ENCODE measurements at regions not wholly inside any gene's neighbourhood (a gene's known extent, or its start where the extent isn't known, plus 50 kb on each side); places are given as distances from the start of the nearest gene placed in this dataset.

DNA sequence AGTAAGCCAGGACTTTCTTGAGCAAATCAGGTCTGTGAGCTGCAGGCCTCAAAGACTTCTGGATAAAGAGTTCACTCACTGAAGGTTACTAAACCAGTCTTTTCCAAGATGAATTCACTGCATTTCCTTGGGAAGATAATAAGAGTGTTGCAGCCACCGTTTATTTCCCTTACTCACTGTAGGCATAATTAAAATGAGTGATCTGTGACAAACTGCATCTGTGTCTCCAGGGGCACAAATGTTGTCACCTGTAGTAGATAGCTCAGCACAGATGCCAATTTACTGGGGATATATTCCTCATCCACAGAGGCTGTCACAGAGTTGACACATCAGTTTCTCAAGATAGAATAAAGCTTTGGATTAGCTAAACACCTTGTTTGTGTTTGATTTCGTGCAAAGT is 580.2 kb downstream of the SPRY1 start:
- Mint-ChIP-seq H3K9me3 (peaks cover 1% of the 10 kb centered on the region), H3K4me3 (no peak overlapping the region), H3K4me1 (ENCODE audit: low read depth) (no peaks in the 10 kb centered on the region), H3K36me3 (ENCODE audit: low read depth) (no peaks in the 10 kb centered on the region), H3K27ac (no peak overlapping the region), H3K27me3 (no peaks in the 10 kb centered on the region)

DNA sequence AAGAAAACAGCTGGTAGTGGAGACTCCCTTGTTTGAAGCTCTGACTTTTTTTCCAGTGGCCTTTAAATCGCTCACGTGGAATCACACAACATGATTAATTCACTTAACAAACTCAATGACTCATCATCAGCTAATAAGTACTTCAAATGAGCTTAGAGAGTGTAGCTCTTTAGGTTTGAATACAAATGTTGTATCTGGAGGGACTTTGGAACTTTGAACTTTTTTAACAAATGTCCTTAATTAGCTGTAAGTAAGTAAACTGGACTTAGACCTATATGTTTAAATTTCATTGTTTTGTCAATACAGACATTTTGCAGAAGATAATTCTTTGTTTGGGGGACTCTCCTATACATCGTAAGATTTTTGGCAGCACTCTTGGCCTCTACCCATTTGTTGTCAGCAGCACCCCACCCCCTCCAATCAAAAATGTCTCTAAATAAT is 581.1 kb downstream of the SPRY1 start:
- Mint-ChIP-seq H3K4me1 (ENCODE audit: low read depth) (no peaks in the 10 kb centered on the region), H3K27me3 (no peaks in the 10 kb centered on the region), H3K27ac (no peak overlapping the region), H3K9me3 (no peaks in the 10 kb centered on the region), H3K4me3 (no peak overlapping the region), H3K36me3 (ENCODE audit: low read depth) (no peaks in the 10 kb centered on the region)

- H3K4me3 Mint-ChIP-seq, result no peak overlapping the region
- no peaks in the 10 kb centered on the region for H3K36me3 Mint-ChIP-seq (ENCODE audit: low read depth)
- no peaks in the 10 kb centered on the region for H3K4me1 Mint-ChIP-seq (ENCODE audit: low read depth)
- no peak overlapping the region for H3K27ac Mint-ChIP-seq
- no peaks in the 10 kb centered on the region for H3K27me3 Mint-ChIP-seq
- H3K9me3 Mint-ChIP-seq, result no peaks in the 10 kb centered on the region
These were observed 582.0 kb downstream of the SPRY1 start for GRCh38 chr4:123978637-123979036.

GRCh38 chr4:123980736-123981300 is 584.2 kb downstream of the SPRY1 start:
- H3K27me3 Mint-ChIP-seq, result no peaks in the 10 kb centered on the region
- H3K9me3 Mint-ChIP-seq, result no peaks in the 10 kb centered on the region
- no peak overlapping the region for H3K27ac Mint-ChIP-seq
- no peaks in the 10 kb centered on the region for H3K4me1 Mint-ChIP-seq (ENCODE audit: low read depth)
- H3K36me3 Mint-ChIP-seq (ENCODE audit: low read depth), result no peaks in the 10 kb centered on the region
- H3K4me3 Mint-ChIP-seq, result no peak overlapping the region

DNA sequence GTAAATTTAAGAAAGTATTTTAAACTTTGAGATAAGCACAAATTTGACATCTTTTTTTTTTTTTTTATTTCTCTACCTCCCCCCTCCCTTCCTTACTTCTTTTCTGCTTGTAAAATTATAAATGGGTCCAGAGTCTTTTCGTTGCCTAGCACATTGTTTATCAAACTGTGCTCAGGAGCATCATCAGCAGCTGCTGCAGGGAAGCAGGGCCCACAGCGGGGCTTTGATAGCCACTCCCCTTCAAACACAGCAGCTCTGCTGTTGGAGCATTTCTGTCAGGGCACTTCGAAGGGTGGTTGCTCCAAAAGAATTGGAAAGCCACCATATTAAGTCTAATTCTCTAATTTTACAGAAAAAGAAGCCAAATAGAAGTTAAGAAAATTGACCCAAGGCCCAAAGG is 588.3 kb downstream of the SPRY1 start:
- H3K27ac Mint-ChIP-seq, result no peak overlapping the region
- no peaks in the 10 kb centered on the region for H3K9me3 Mint-ChIP-seq
- no peak overlapping the region for H3K4me3 Mint-ChIP-seq
- no peaks in the 10 kb centered on the region for H3K4me1 Mint-ChIP-seq (ENCODE audit: low read depth)
- no peaks in the 10 kb centered on the region for H3K36me3 Mint-ChIP-seq (ENCODE audit: low read depth)
- no peaks in the 10 kb centered on the region for H3K27me3 Mint-ChIP-seq

DNA sequence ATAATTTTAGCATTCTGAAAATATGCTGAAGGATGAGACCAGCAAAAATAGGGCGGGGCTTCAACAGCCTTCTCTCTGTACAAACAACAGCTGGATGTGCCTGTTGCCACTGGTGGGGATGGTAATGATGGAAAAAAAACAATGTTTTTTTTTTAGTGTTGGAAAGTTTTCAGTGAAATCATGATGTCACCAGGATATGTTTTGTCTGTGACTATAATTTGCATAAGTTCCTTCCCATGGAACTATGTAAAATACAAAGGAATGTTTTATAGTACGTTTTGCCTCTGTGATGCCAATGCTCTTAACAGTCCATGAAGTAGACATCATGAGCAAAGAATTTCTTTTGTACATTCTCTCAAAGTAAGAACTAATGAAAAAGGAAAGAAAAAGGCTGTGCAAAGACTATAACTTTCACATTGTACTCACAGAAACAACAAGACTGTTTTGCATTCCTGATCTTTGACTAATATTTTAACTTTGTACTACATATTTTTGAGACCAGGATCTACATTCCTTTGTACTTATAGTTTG is 589.7 kb downstream of the SPRY1 start:
- H3K27ac Mint-ChIP-seq, result no peak overlapping the region
- no peak overlapping the region for H3K4me3 Mint-ChIP-seq
- no peaks in the 10 kb centered on the region for H3K36me3 Mint-ChIP-seq (ENCODE audit: low read depth)
- no peaks in the 10 kb centered on the region for H3K4me1 Mint-ChIP-seq (ENCODE audit: low read depth)
- H3K9me3 Mint-ChIP-seq, result no peaks in the 10 kb centered on the region
- H3K27me3 Mint-ChIP-seq, result no peaks in the 10 kb centered on the region

GRCh38 chr4:123987408-123987807 is 590.8 kb downstream of the SPRY1 start:
- Mint-ChIP-seq H3K9me3 (no peaks in the 10 kb centered on the region), H3K4me1 (ENCODE audit: low read depth) (no peaks in the 10 kb centered on the region), H3K36me3 (ENCODE audit: low read depth) (no peaks in the 10 kb centered on the region)

GRCh38 chr4:123990310-123990870 is 593.8 kb downstream of the SPRY1 start:
- no peaks in the 10 kb centered on the region for H3K27me3 Mint-ChIP-seq
- no peaks in the 10 kb centered on the region for H3K9me3 Mint-ChIP-seq
- H3K27ac Mint-ChIP-seq, result no peak overlapping the region
- no peak overlapping the region for H3K4me3 Mint-ChIP-seq
- H3K36me3 Mint-ChIP-seq (ENCODE audit: low read depth), result no peaks in the 10 kb centered on the region
- H3K4me1 Mint-ChIP-seq (ENCODE audit: low read depth), result no peaks in the 10 kb centered on the region

More at GRCh38 chr4:123987408-123987807, 590.8 kb downstream of the SPRY1 start:
- no peak overlapping the region for H3K4me3 Mint-ChIP-seq
- no peak overlapping the region for H3K27ac Mint-ChIP-seq
- no peaks in the 10 kb centered on the region for H3K27me3 Mint-ChIP-seq

- Mint-ChIP-seq H3K4me3 (no peak overlapping the region), H3K4me1 (ENCODE audit: low read depth) (no peaks in the 10 kb centered on the region), H3K27ac (no peak overlapping the region), H3K9me3 (no peaks in the 10 kb centered on the region), H3K36me3 (ENCODE audit: low read depth) (no peaks in the 10 kb centered on the region), H3K27me3 (no peaks in the 10 kb centered on the region)
These were observed 598.3 kb downstream of the SPRY1 start for GRCh38 chr4:123994917-123995316.

GRCh38 chr4:123995936-123996335 is 599.3 kb downstream of the SPRY1 start:
- Mint-ChIP-seq H3K27me3 (no peaks in the 10 kb centered on the region), H3K9me3 (no peaks in the 10 kb centered on the region), H3K36me3 (ENCODE audit: low read depth) (no peaks in the 10 kb centered on the region), H3K4me3 (no peak overlapping the region), H3K27ac (no peak overlapping the region), H3K4me1 (ENCODE audit: low read depth) (no peaks in the 10 kb centered on the region)

DNA sequence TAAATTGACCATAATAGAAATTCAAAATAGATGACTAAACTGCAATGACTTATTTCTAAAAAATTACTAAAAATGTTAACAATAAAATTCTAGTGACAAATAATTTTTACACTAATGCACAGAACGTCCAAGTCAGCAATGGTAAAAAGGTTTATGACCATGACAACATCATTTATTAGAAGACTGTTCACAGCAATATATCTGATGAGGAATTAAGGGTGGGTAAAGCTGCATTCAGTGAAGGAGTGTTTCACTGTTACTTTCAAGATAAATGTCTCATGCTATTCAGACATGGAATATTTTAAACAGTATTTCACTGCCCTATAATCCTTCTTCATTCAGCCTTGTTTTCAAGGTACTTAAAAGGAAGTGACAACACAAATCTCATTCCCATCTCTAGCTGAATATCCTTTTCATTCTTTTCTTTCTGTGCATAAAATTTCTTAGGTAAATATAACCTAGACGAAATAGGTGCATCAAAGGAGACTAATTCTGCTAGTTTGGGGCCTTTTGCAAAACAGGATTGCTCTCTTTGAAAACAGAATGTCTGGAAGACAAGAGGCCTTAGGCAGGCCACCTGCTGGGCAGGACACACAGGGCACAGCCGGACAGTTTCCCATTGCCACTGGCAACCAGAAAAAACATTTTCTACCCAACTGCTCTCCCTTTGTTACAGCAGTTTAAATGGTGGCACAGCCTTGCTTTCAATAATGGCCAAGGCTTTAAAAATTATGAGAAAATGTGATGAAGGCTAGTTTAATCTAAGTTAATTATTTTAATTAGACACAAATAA is 600.3 kb downstream of the SPRY1 start:
- Mint-ChIP-seq H3K27me3 (no peaks in the 10 kb centered on the region), H3K36me3 (ENCODE audit: low read depth) (no peaks in the 10 kb centered on the region), H3K4me3 (no peak overlapping the region), H3K9me3 (no peaks in the 10 kb centered on the region), H3K27ac (no peak overlapping the region), H3K4me1 (ENCODE audit: low read depth) (no peaks in the 10 kb centered on the region)

DNA sequence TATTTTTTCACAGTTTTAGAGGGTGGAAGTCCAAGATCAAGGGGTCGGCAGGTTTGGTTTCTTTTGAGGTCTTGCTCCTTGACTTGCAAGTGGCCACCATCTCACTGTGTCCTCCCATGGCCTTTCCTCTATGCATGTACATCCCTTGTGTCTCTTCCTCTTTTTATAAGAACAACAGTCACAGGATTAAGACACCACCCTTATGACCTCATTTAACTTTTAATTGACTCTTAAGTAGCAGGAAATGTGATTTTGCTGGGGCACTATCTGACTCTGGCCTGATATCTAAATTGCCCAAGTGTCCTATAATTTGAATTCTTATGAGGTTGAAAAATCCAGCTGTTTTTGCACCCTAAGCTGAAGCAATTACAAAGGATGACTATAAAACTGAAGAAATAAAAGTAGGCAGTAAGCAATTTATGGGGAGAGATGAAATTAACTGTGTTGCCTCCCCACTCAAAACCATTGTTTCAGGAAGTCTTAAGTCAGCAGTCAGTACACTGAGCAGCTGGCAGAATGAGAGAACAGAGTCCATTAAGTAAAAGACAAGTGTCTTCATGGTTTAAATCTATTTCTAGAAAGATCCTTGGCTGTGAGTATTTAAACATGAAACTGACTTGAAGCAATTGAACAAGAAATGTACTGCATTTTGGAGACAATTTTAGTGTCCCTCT is 601.3 kb downstream of the SPRY1 start:
- Mint-ChIP-seq H3K4me3 (no peak overlapping the region), H3K27ac (no peak overlapping the region), H3K27me3 (no peaks in the 10 kb centered on the region), H3K36me3 (ENCODE audit: low read depth) (no peaks in the 10 kb centered on the region), H3K4me1 (ENCODE audit: low read depth) (no peaks in the 10 kb centered on the region), H3K9me3 (no peaks in the 10 kb centered on the region)

DNA sequence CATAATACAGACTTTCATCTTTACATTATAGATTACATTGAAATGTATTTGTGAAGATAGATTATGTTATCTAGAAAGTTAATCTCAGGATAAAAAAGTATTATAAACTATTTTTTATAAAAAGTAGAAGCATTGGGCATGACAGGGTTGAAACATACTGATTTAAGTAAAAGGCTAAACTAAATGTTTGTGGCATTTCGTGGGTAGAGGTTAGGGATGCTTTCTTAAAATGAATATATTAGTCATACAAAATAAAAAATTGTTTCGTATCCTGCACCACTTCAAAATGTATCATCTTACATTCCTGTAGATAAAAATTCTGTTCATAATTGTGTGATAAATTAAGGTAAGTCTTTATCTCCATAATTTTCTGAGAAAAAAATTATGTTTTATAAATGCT is 603.6 kb downstream of the SPRY1 start:
- H3K4me3 Mint-ChIP-seq, result no peak overlapping the region
- no peaks in the 10 kb centered on the region for H3K9me3 Mint-ChIP-seq
- H3K27me3 Mint-ChIP-seq, result no peaks in the 10 kb centered on the region
- no peaks in the 10 kb centered on the region for H3K4me1 Mint-ChIP-seq (ENCODE audit: low read depth)
- no peak overlapping the region for H3K27ac Mint-ChIP-seq
- H3K36me3 Mint-ChIP-seq (ENCODE audit: low read depth), result no peaks in the 10 kb centered on the region

GRCh38 chr4:124015766-124016165 is 619.2 kb downstream of the SPRY1 start:
- H3K36me3 Mint-ChIP-seq (ENCODE audit: low read depth), result no peaks in the 10 kb centered on the region
- no peaks in the 10 kb centered on the region for H3K9me3 Mint-ChIP-seq

DNA sequence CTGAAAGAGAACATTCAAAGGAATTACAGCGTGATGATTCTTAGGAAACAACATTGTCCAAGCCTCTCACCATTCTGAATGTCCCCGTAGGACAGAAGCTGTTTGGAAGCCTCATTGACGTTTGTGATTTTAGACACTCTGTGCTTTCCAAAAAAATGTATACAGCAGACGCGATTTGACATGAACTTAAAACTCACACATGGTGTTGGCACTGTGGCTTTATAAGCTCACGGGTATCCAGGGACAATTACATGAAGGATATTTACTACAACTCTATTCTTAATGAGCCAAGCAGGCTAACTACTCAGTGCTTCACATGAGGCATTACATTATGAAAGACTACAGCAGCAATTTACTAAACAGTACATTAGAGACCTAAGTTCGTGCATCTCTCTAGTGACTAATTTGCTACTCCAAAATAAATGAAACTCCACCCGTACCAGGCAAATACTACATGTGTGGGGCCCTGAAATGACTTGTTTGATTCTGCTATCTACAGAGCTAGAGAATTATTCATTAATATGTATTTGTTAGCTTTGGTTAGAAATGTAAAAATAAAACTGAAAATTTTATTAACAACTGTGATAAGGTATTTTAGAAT is 620.7 kb downstream of the SPRY1 start:
- Mint-ChIP-seq H3K9me3 (no peaks in the 10 kb centered on the region), H3K36me3 (ENCODE audit: low read depth) (no peaks in the 10 kb centered on the region), H3K4me1 (ENCODE audit: low read depth) (peaks cover 9% of the 10 kb centered on the region), H3K27ac (no peak overlapping the region), H3K27me3 (no peaks in the 10 kb centered on the region), H3K4me3 (no peak overlapping the region)

More at GRCh38 chr4:124015766-124016165, 619.2 kb downstream of the SPRY1 start:
- no peaks in the 10 kb centered on the region for H3K27me3 Mint-ChIP-seq
- H3K27ac Mint-ChIP-seq, result no peak overlapping the region
- H3K4me3 Mint-ChIP-seq, result no peak overlapping the region
- H3K4me1 Mint-ChIP-seq (ENCODE audit: low read depth), result peaks cover 9% of the 10 kb centered on the region

Data from stimulated activated naive CD8-positive, alpha-beta T cell treated with anti-CD3 and anti-CD28 coated beads, Interleukin-15, Interleukin-2, amounts not matched to agents 100 ng/mL and 50 ng/mL, for 24 hours (primary cell).